ENCODE measurements at regions not wholly inside any gene's neighbourhood (a gene's known extent, or its start where the extent isn't known, plus 50 kb on each side); places are given as distances from the start of the nearest gene placed in this dataset.

GRCh38 chr6:164166996-164167395 lies 752.5 kb downstream of the QKI start:
- DNase-seq (ENCODE audit: low spot score) = no peak

DNA sequence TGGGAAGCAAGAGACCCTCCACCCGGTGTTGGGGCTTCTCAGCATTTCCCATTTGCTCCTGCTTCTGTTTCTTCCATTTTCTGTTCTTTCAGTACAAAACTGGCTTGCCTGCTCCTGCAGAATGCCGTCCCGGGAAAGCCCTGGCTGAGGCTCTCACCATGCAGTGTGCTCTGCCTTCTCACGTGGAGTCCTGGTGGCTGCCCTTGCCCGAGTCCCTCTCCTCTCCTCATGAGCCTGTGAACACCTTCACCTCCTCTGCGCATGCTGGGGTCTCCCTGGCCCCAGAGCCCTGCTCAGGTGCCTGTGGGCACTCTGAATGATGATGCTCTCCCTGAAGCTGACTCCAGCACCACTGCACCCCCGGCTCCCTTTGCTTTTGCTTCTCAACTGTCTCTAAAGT lies 752.0 kb downstream of the QKI start:
- DNase-seq (ENCODE audit: low spot score) = no peak

- DNase-seq (ENCODE audit: low spot score) = no peak
Measured at GRCh38 chr6:164164876-164165275, 750.4 kb downstream of the QKI start.

DNA sequence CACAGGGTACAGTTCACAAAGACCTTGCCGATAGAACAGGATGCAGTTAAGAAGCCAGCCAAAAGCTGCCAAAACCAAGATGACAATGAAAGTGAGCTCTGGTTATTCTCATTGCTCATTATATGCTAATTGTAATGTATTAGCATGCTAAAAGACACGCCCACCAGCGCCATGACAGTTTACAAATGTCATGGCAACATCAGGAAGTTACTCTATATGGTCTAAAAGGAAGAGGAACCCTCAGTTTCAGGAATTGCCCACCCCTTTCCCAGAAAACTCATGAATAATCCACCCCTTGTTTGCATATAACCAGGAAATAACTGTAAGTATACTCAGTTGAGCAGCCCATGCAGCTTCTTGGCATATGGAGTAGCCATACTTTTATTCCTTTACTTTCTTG lies 748.7 kb downstream of the QKI start:
- no peak for DNase-seq (ENCODE audit: low spot score)

GRCh38 chr6:164159061-164159460 lies 744.5 kb downstream of the QKI start:
- no peak for DNase-seq (ENCODE audit: low spot score)

- no peak for DNase-seq (ENCODE audit: low spot score)
Measured at GRCh38 chr6:164154588-164154987, 740.1 kb downstream of the QKI start.

- DNase-seq (ENCODE audit: low spot score) = no peak
Measured at GRCh38 chr6:164152611-164153010, 738.1 kb downstream of the QKI start.

- no peak for DNase-seq (ENCODE audit: low spot score)
Measured at GRCh38 chr6:164151161-164152120, 736.9 kb downstream of the QKI start.

DNA sequence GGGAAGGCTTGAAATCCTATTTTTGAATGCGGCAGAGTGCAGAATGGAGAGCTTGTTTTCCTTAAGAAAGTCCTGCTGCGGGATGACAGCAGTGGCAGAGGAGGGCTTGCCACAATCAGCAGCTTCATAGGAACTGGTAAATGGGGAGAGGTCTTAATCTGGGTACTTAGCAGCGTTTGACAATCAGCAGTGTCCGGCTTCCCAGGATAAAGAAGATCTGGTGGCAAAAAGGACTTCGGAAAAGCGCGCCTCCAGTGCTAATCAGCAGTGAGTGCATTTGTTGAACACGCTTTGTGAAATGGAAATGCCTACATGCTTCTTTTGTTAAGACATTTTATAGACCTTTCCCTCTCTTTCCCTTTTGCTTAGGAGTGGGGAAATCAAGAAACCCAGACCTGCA lies 735.7 kb downstream of the QKI start:
- DNase-seq (ENCODE audit: low spot score) = no peak

GRCh38 chr6:164148788-164149187 lies 734.3 kb downstream of the QKI start:
- no peak for DNase-seq (ENCODE audit: low spot score)

- DNase-seq (ENCODE audit: low spot score) = no peak
Measured at GRCh38 chr6:164144316-164144715, 729.8 kb downstream of the QKI start.

DNA sequence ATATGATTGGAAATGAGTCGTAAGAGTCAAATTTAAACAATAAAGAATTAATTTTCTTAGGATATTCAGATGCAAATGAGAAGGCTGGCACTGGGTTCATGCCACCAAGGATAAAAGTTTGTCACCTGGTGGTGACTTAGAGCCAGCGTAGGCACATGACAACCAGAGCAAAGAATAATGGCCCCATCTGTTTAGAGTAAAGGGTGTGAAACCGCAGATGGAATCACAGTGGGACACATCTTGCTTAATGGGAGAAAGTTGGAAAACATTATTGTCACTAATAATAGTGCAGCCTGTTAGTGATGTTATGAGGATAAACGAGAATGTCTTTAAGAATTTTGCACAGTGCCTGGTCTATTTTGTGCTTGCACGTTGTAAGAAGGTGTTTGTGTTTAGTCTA lies 727.8 kb downstream of the QKI start:
- no peak for DNase-seq (ENCODE audit: low spot score)

DNA sequence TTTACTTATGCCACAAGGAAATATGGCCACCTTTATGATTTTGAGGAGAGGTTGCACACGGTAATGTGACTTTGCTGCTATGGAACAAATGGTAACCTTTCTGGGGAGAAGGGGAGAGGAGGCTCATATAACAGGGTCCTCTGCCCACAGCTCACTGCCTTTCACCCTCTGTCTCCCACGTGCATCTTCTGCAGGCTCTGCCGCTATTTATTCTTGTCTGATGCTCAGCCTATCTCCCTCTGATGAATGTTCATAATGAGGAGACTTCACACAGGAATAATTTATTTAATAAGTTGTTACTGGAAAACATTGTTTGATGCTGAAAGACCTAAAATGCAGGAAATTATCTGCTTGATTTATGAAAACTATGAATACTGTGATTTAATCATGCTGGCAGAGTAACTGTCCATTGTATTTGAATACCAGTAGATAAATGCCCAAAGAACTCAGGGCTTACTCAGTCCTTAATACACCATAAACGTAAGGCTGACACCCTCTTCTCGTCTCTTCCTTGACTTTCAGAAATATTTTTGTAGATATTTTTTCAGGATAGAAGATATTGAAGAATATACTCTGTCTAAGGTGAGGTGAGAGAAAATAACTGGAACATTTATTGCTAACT lies 721.1 kb downstream of the QKI start:
- DNase-seq (ENCODE audit: low spot score) = no peak

DNA sequence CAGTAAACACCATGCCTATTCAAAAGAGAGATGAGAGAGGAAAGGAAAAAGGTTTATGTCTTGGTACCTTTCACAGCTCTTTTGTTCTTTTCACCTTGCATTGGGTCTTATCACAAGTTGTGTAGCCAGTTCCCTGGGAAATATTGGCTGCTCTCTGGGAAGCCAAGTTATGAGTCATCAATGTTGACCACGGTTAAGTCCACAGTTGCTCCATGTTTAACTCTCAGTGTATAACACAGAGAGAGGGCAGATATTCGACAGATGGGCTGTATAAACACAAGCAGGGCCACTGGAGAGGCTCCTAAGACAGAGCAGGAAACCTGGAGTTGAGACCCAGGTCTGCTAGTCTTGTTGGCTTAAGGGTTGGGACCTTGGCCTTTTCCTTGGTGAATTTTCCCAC lies 718.6 kb downstream of the QKI start:
- DNase-seq (ENCODE audit: low spot score) = no peak

- DNase-seq (ENCODE audit: low spot score) = no peak
Measured at GRCh38 chr6:164130585-164130984, 716.1 kb downstream of the QKI start.

GRCh38 chr6:164130151-164130550 lies 715.6 kb downstream of the QKI start:
- no peak for DNase-seq (ENCODE audit: low spot score)

DNA sequence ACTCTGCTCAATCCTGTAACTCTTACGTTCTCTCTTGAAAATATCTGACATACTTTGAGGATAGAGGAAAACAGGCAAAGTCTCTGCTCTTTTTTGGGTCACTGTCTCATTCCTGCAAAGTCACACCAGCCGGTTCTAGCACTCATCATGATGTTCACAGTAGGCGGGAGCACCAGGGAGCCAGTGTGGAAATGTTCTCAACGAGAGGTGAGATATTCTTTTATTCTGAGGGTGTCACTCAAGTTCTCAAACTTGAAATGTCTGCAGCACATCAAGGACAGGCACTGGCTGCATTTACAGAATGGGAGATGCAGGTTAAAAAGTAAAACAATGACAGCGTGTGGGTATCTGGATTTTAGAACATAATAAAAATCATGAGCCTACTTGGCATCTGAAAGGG lies 714.7 kb downstream of the QKI start:
- DNase-seq (ENCODE audit: low spot score) = no peak

GRCh38 chr6:164128101-164128500 lies 713.6 kb downstream of the QKI start:
- DNase-seq (ENCODE audit: low spot score) = no peak

DNA sequence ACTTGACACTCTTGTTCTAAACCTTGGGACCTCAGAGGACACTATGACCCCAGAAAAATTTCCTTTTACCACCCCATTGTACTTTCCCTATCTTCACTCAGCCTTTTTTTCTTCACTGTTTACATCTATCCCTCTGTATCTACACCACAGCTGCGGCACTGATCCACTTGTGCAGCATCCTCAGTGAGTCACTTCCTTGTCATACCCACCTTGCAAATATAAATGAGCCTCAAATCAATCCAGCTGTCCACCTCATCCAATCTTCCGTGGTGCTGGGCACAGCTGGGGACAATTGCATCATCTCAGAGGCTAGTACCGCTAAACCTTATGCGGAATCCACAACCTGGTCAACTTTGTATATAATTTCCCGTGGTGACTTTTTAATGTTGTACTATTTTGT lies 710.5 kb downstream of the QKI start:
- DNase-seq (ENCODE audit: low spot score) = no peak

GRCh38 chr6:164124473-164124872 lies 710.0 kb downstream of the QKI start:
- DNase-seq (ENCODE audit: low spot score) = no peak

DNA sequence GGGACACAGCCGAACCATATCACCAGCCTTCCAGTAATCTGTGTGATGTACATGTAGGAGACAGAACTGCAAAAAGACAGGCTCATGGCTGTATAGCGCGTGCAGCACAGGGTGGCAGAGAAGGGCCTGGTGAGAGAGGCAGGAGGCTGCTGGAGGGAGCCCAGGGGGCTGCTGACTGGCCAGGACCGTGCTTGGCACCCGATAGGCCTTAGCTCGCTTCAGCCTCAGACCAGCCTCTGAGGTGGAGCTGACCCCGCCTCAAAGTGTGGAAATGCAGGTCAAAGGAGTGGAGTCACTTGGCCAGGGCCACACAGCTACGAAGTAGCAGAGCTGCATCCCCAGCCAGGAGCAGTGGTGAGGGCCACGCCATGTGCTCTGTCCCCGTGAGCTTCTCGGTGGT lies 707.6 kb downstream of the QKI start:
- no peak for DNase-seq (ENCODE audit: low spot score)

GRCh38 chr6:164121527-164121926 lies 707.0 kb downstream of the QKI start:
- DNase-seq (ENCODE audit: low spot score) = no peak

GRCh38 chr6:164114651-164115050 lies 700.1 kb downstream of the QKI start:
- DNase-seq (ENCODE audit: low spot score) = no peak

Measured in umbilical cord (tissue), 1 donor.